Muscle of leg (tissue), 3 donors: ENCODE measurements at regions not wholly inside any gene's neighbourhood (a gene's known extent, or its start where the extent isn't known, plus 50 kb on each side); places are given as distances from the start of the nearest gene placed in this dataset.
A peak's percentile ranks its signal among the peaks of the same experiment; 100 is the strongest.

Source experiments
- DNase-seq: peaks from one replicate; pipeline ENCODE4 v3.0.0; 2013
- H3K27ac ChIP-seq: one replicate; pipeline ENCODE4 v1.5.1; 2013; ENCODE audit warnings: mild to moderate bottlenecking, low read length, control low read depth
- H3K27me3 ChIP-seq: one replicate; pipeline ENCODE4 v1.6.1; 2013; ENCODE audit warnings: low read length; ENCODE audit not compliant: control insufficient read depth, insufficient read depth
- H3K36me3 ChIP-seq: one replicate; pipeline ENCODE4 v1.6.1; 2013; ENCODE audit warnings: low read length; ENCODE audit not compliant: control insufficient read depth, insufficient read depth
- H3K4me1 ChIP-seq: one replicate; pipeline ENCODE4 v1.6.1; 2013; ENCODE audit warnings: low read length; ENCODE audit not compliant: control insufficient read depth, insufficient read depth
- H3K4me3 ChIP-seq: one replicate; pipeline ENCODE4 v1.5.1; 2013; ENCODE audit warnings: low read length, control low read depth
- H3K9me3 ChIP-seq: replicated peaks from 2 replicates; pipeline ENCODE4 v1.6.1; 2013; ENCODE audit warnings: low read depth, low read length; ENCODE audit not compliant: control insufficient read depth
- WGBS: methylation state at CpG from one replicate; pipeline ENCODE4 v1.1.5; 2013; ENCODE audit warnings: missing lambda C conversion rate; ENCODE audit not compliant: insufficient coverage; 5-methylcytosine and 5-hydroxymethylcytosine counted together

DNA sequence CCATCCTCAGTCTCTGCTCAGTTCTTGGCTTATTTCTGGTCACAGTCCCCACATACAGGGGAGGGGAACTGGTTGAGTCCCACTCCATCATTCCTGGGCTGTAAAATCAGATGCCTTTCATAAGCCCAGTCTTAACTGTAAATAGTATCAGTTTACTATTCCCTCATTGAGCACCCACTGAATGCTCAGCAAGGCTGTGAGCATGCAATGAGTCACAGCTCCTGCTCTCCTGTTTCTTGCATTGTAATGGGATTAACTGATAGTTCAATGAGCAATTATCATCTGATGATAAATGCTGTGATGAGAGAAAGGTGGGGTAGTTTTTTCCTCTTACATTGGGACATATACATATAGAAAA, 113.6 kb upstream of the TPM1 start:
- DNase-seq: no peak
- H3K4me3 ChIP-seq: no peak overlapping the region
- no peaks in the 10 kb centered on the region for H3K27me3 ChIP-seq
- no peaks in the 10 kb centered on the region for H3K36me3 ChIP-seq
- peaks cover 7% of the 10 kb centered on the region for H3K4me1 ChIP-seq
- H3K9me3 ChIP-seq: no peaks in the 10 kb centered on the region
- H3K27ac ChIP-seq: no peak overlapping the region

GRCh38 chr15:62931650-62932049, 110.9 kb upstream of the TPM1 start:
- Histone ChIP-seq H3K27me3 (no peaks in the 10 kb centered on the region), H3K36me3 (no peaks in the 10 kb centered on the region), H3K27ac (no peak overlapping the region), H3K4me1 (peaks cover 10% of the 10 kb centered on the region), H3K4me3 (no peak overlapping the region), H3K9me3 (no peaks in the 10 kb centered on the region)
- WGBS: no CpG with 5 or more reads among the region's 1 CpG
- peak; percentile 47 for DNase-seq

DNA sequence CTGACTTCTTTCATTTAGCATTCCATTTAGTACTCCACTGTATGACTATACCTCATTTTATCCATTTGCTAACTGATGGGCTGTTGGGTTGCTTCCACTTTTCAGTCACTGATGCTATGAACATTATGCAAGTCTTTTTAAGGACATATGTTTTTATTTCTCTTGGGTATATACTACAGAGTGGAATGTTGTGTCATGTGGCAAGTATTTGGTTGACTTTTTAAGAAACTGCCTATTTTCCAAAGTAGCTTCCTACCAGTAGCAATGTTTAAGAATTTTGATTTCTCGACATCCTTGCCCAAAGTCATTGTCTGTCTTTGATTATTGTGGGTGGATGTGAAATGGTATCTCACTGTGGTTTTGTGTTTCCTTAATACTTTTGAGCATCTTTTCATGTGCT, 110.1 kb upstream of the TPM1 start:
- Histone ChIP-seq H3K27ac (no peak overlapping the region), H3K27me3 (no peaks in the 10 kb centered on the region), H3K9me3 (no peaks in the 10 kb centered on the region), H3K4me3 (no peak overlapping the region), H3K4me1 (peaks cover 10% of the 10 kb centered on the region), H3K36me3 (no peaks in the 10 kb centered on the region)
- DNase-seq: no peak
- WGBS: no CpG with 5 or more reads among the region's 1 CpG

- H3K27ac ChIP-seq: peak overlapping the region; percentile 2
- no CpG with 5 or more reads among the region's 2 CpGs for WGBS
These were observed 109.2 kb upstream of the TPM1 start for GRCh38 chr15:62933386-62933785.

DNA sequence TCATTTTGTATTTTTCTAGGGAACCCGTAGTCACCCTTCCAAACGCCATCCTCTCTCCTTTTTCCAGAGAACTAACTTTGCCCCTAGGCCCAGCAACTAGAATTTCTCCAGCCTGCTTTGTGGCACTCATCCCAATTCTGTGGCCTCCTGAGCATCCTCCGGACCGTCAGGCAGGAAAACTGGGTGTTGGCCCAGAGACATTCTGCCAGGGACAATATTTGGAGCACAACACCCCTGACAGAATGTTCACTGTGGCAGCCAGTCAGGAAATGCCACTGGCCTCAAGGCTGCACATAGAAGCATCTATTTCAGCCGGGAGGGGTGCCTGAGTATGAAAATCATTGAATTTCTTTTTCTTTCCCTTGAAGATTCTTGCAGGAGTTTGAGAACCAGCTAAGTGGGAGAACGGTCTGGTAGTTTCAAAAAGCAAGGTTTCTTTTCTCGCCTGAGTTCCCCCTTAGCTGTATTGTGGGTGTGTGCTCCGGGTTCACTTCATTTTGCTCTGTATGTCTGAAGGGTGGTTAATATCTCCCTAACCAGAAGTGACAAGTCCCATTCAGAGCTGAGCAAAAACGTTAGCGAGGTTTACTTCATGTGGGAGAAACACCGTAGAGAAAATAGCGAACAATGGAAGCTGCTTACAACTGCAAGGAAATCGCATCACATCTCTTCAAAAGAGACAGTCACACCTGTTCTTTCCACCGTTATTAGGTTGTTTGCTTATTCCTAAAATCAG, 108.1 kb upstream of the TPM1 start:
- 47% methylated on average over 7 of the region's 14 CpGs for WGBS
- Histone ChIP-seq H3K4me1 (peaks cover 3% of the 10 kb centered on the region), H3K36me3 (no peaks in the 10 kb centered on the region), H3K27ac (no peak overlapping the region), H3K4me3 (no peak overlapping the region), H3K9me3 (no peaks in the 10 kb centered on the region), H3K27me3 (no peaks in the 10 kb centered on the region)
- DNase-seq: peak; percentile 57

More at GRCh38 chr15:62933386-62933785, 109.2 kb upstream of the TPM1 start:
- peak; percentile 30 for DNase-seq
- Histone ChIP-seq H3K4me3 (no peak overlapping the region), H3K27me3 (no peaks in the 10 kb centered on the region), H3K4me1 (peaks cover 9% of the 10 kb centered on the region), H3K36me3 (no peaks in the 10 kb centered on the region), H3K9me3 (no peaks in the 10 kb centered on the region)

- Histone ChIP-seq H3K4me1 (peaks cover 9% of the 10 kb centered on the region), H3K27ac (no peak overlapping the region), H3K9me3 (no peaks in the 10 kb centered on the region), H3K36me3 (no peaks in the 10 kb centered on the region), H3K4me3 (no peak overlapping the region), H3K27me3 (no peaks in the 10 kb centered on the region)
- DNase-seq: no peak
- WGBS: 74% methylated on average over 8 of the region's 12 CpGs
These were observed 107.1 kb upstream of the TPM1 start for GRCh38 chr15:62935300-62936081.

GRCh38 chr15:62938825-62939224, 103.7 kb upstream of the TPM1 start:
- Histone ChIP-seq H3K27ac (no peak overlapping the region), H3K27me3 (no peaks in the 10 kb centered on the region), H3K36me3 (no peaks in the 10 kb centered on the region), H3K9me3 (no peaks in the 10 kb centered on the region), H3K4me3 (no peak overlapping the region), H3K4me1 (peaks cover 19% of the 10 kb centered on the region)
- WGBS: 94% methylated on average over 2 of the region's 3 CpGs
- DNase-seq: no peak

DNA sequence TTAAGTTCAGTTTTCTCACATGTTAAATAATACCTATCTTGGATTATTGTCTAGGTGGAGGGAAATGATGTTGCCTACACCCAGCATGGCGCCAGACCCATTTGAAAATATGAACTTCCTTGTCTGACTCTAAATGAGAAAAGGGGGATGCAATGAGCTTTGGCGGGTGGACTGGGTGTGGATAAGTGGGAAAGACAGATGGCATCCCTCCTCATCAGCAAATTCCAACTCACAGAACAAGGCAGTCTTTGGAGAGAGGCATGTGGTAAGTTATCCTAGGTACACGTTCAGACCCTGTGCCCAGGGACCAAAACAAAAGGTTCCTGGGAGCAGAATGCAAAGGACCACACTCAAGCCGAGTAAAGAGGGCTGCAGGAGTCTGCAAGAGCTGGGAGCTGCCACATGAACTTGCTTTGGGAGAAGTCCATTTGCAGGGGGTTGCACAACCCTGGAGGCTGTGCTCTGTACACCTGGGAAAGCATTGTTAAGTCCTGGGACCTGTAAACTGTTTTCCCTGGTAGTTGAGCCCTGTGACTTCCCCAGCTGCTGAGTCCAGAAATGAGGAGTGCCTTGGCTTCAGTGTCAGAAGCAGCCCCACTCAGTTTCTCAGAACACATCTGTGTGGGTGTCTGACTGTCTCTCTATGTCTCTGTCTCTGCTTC, 102.3 kb upstream of the TPM1 start:
- 31% methylated on average over 2 of the region's 4 CpGs for WGBS
- no peaks in the 10 kb centered on the region for H3K27me3 ChIP-seq

DNA sequence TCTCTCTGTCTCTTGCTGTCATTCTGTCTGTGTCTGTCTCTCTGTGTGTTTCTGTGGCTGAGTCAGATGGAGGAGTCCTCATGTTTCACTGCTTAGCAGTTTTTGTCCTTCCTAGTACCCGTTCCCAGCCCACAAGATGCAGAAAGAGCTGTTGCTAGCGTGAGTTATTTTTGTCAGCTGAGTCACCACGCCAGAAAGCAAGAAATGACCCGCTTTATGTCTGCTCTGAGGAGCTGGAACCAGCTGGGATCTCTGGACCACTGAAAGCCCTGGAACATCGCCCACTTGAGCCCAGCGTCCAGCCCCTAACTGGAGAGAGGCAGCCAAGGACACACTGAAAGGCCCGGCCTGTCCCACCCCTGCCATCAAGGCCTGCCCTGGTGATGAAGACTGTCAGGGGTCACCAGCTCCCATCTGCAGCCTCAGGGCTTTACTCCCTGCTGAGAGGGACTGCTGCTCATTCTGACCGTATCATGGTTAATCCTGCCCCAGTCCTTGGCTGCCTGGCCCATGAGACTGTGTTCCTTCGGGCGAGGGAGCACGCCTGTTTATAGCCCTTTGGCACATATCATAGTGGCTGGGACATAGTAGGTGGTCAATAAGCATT, 101.7 kb upstream of the TPM1 start:
- Histone ChIP-seq H3K36me3 (no peaks in the 10 kb centered on the region), H3K9me3 (no peaks in the 10 kb centered on the region), H3K4me3 (no peak overlapping the region), H3K4me1 (peaks cover 16% of the 10 kb centered on the region), H3K27ac (peak overlapping the region; percentile 71), H3K27me3 (no peaks in the 10 kb centered on the region)
- peak; percentile 95 for DNase-seq
- WGBS: 11% methylated on average over 6 of the region's 11 CpGs

More for the DNA sequence above, 102.3 kb upstream of the TPM1 start:
- DNase-seq: no peak
- Histone ChIP-seq H3K4me3 (no peak overlapping the region), H3K36me3 (no peaks in the 10 kb centered on the region), H3K27ac (peak overlapping the region; percentile 71), H3K9me3 (no peaks in the 10 kb centered on the region), H3K4me1 (peaks cover 16% of the 10 kb centered on the region)

GRCh38 chr15:62941699-62942098, 100.8 kb upstream of the TPM1 start:
- Histone ChIP-seq H3K4me3 (no peak overlapping the region), H3K4me1 (peaks cover 16% of the 10 kb centered on the region), H3K9me3 (no peaks in the 10 kb centered on the region), H3K27me3 (peaks cover 2% of the 10 kb centered on the region), H3K27ac (no peak overlapping the region), H3K36me3 (no peaks in the 10 kb centered on the region)
- DNase-seq: no peak
